IMR-90 (cell line): ENCODE measurements at regions not wholly inside any gene's neighbourhood (a gene's known extent, or its start where the extent isn't known, plus 50 kb on each side); places are given as distances from the start of the nearest gene placed in this dataset.
"Not testable (repeated sequence)": the region's sequence is repeated elsewhere in the genome, so short reads cannot be mapped to it uniquely, and the experiment has no call there.

Source experiments
- ATAC-seq: fragments of 200-7000 bp; cut with Tn5 transposase; 2 replicates; pipeline ENCODE4 v1.9.1; 2020; ENCODE audit warnings: low read depth, mild to moderate bottlenecking, moderate library complexity
- BruUV-seq: library from RNA; stranded (reverse); fragments of 400-500 nt; replicated peaks from 2 replicates; lab custom pipeline; 2021; lab: Mats Ljungman, UMichigan
- CTCF ChIA-PET: fragments of 300-600 bp; formaldehyde crosslinking; extraction: SDS; loops from one replicate; lab custom pipeline; 2021; ENCODE audit warnings: antibody characterized with exemption; lab: Yijun Ruan, JAX
- POLR2A ChIA-PET: fragments of 300-600 bp; sonication (Branson Sonifier 250); formaldehyde crosslinking; loops from one replicate; lab custom pipeline; 2022; ENCODE audit warnings: antibody characterized with exemption; ENCODE audit not compliant: unreplicated experiment; lab: Charles Lee
- DNase-seq: peaks from one replicate; pipeline ENCODE4 v3.0.0; 2013
- H2AFZ ChIP-seq: replicated peaks from 2 replicates; pipeline ENCODE3; 2013; ENCODE audit warnings: low read length, mild to moderate bottlenecking; ENCODE audit not compliant: poor library complexity
- H2AK5ac ChIP-seq: 2 replicates; pipeline ENCODE4 v1.6.1; 2013; ENCODE audit warnings: low read depth, low read length, inconsistent platforms
- H2AK9ac ChIP-seq: replicated peaks from 2 replicates; pipeline ENCODE3; 2013; ENCODE audit warnings: mild to moderate bottlenecking, low read depth, low read length, moderate library complexity; ENCODE audit not compliant: poor library complexity
- H2BK120ac ChIP-seq: 2 replicates; pipeline ENCODE4 v1.6.1; 2013; ENCODE audit warnings: low read depth, low read length, inconsistent platforms
- H2BK15ac ChIP-seq: 3 replicates; pipeline ENCODE4 v1.6.1; 2013; ENCODE audit warnings: low read depth, low read length, inconsistent platforms
- H2BK20ac ChIP-seq: 2 replicates; pipeline ENCODE4 v1.6.1; 2013; ENCODE audit warnings: low read depth, mild to moderate bottlenecking, inconsistent platforms, low read length, moderate library complexity
- H2BK5ac ChIP-seq: 2 replicates; pipeline ENCODE4 v1.6.1; 2013; ENCODE audit warnings: mild to moderate bottlenecking, low read depth, low read length, inconsistent platforms; ENCODE audit not compliant: poor library complexity, severe bottlenecking
- H3K14ac ChIP-seq: replicated peaks from 2 replicates; pipeline ENCODE4 v1.6.1; 2013; ENCODE audit warnings: low read depth, low read length, inconsistent platforms
- H3K18ac ChIP-seq: 2 replicates; pipeline ENCODE4 v1.6.1; 2013; ENCODE audit warnings: low read depth, low read length, control low read depth
- H3K23ac ChIP-seq: 2 replicates; pipeline ENCODE4 v1.6.1; 2013; ENCODE audit warnings: low read depth, low read length, inconsistent platforms
- H3K27ac ChIP-seq: 2 replicates; pipeline ENCODE4 v1.5.1; 2013; ENCODE audit warnings: mild to moderate bottlenecking, control low read depth, low read length; ENCODE audit not compliant: insufficient read depth
- H3K27me3 ChIP-seq: 2 replicates; pipeline ENCODE4 v1.6.1; 2013; ENCODE audit warnings: low read length; ENCODE audit not compliant: control insufficient read depth, insufficient read depth
- H3K36me3 ChIP-seq: 2 replicates; pipeline ENCODE4 v1.6.1; 2013; ENCODE audit warnings: low read length, mixed read lengths; ENCODE audit not compliant: control insufficient read depth, insufficient read depth
- H3K4ac ChIP-seq: 2 replicates; pipeline ENCODE4 v1.6.1; 2013; ENCODE audit warnings: low read depth, low read length, inconsistent platforms
- H3K4me1 ChIP-seq: 2 replicates; pipeline ENCODE4 v1.6.1; 2013; ENCODE audit warnings: low read length, mixed read lengths; ENCODE audit not compliant: control insufficient read depth, insufficient read depth
- H3K4me2 ChIP-seq: 2 replicates; pipeline ENCODE4 v1.6.1; 2013; ENCODE audit warnings: low read depth, mild to moderate bottlenecking, control low read depth, low read length, moderate library complexity
- H3K4me3 ChIP-seq: 2 replicates; pipeline ENCODE4 v1.5.1; 2013; ENCODE audit warnings: low read depth, mild to moderate bottlenecking, control low read depth, low read length, moderate library complexity; ENCODE audit not compliant: insufficient read depth
- H3K56ac ChIP-seq: 2 replicates; pipeline ENCODE4 v1.6.1; 2013; ENCODE audit warnings: low read length, inconsistent platforms; ENCODE audit not compliant: insufficient read depth; ENCODE audit errors: extremely low read depth
- H3K79me1 ChIP-seq, 2 experiments: 2 replicates each; pipeline ENCODE4 v1.6.1; 2013; ENCODE audit warnings: low read length in 2 of 2, inconsistent platforms in 1 of 2, low read depth in 1 of 2
- H3K9ac ChIP-seq: 2 replicates; pipeline ENCODE4 v1.6.1; 2013; ENCODE audit warnings: low read depth, low read length, control low read depth
- H3K9me1 ChIP-seq: 2 replicates; pipeline ENCODE4 v1.6.1; 2013; ENCODE audit warnings: low read length, inconsistent platforms; ENCODE audit not compliant: insufficient read depth
- H3K9me3 ChIP-seq: 2 replicates; pipeline ENCODE4 v1.6.1; 2013; ENCODE audit warnings: low read length; ENCODE audit not compliant: control insufficient read depth, insufficient read depth
- H4K20me1 ChIP-seq: 2 replicates; pipeline ENCODE4 v1.6.1; 2013; ENCODE audit warnings: low read length, inconsistent platforms; ENCODE audit not compliant: insufficient read depth
- H4K5ac ChIP-seq: 2 replicates; pipeline ENCODE4 v1.6.1; 2013; ENCODE audit warnings: mild to moderate bottlenecking, low read depth, low read length, control low read depth
- H4K8ac ChIP-seq, 2 experiments: 2 replicates each; pipeline ENCODE4 v1.6.1; 2013; ENCODE audit warnings: low read depth in 2 of 2, low read length in 2 of 2, control low read depth in 1 of 2, inconsistent platforms in 1 of 2
- H4K91ac ChIP-seq: 2 replicates; pipeline ENCODE4 v1.6.1; 2013; ENCODE audit warnings: low read depth, low read length, inconsistent platforms; ENCODE audit not compliant: insufficient read depth
- BHLHE40 ChIP-seq: fragments of 150-350 bp; IDR thresholded peaks from 2 replicates; pipeline ENCODE4 v1.6.1; 2016; ENCODE audit warnings: mild to moderate bottlenecking, low read depth, low read length
- CHD1 ChIP-seq: IDR thresholded peaks from 2 replicates; pipeline ENCODE4 v1.6.1; 2012; ENCODE audit warnings: low read depth, low read length, improper control_type of control experiment
- CTCF ChIP-seq: conservative IDR thresholded peaks from 2 replicates; pipeline ENCODE4 v1.5.1; 2012; ENCODE audit warnings: mild to moderate bottlenecking, low read depth, low read length, improper control_type of control experiment
- MAZ ChIP-seq: IDR thresholded peaks from 2 replicates; pipeline ENCODE4 v1.6.1; 2012; ENCODE audit warnings: low read depth, mild to moderate bottlenecking, low read length, improper control_type of control experiment, moderate library complexity, borderline replicate concordance
- MXI1 ChIP-seq: IDR thresholded peaks from 2 replicates; pipeline ENCODE4 v1.6.1; 2012; ENCODE audit warnings: low read depth, mild to moderate bottlenecking, low read length, moderate library complexity, borderline replicate concordance
- NFE2L2 ChIP-seq: fragments of 150-350 bp; IDR thresholded peaks from 2 replicates; pipeline ENCODE4 v1.6.1; 2016; ENCODE audit warnings: low read depth, mild to moderate bottlenecking, low read length
- POLR2A ChIP-seq: IDR thresholded peaks from 2 replicates; pipeline ENCODE4 v1.6.1; 2012; ENCODE audit warnings: mild to moderate bottlenecking, low read depth, low read length
- RAD21 ChIP-seq: IDR thresholded peaks from 2 replicates; pipeline ENCODE4 v1.6.1; 2012; ENCODE audit warnings: low read length, improper control_type of control experiment
- RCOR1 ChIP-seq: IDR thresholded peaks from 2 replicates; pipeline ENCODE4 v1.6.1; 2012; ENCODE audit warnings: mild to moderate bottlenecking, low read length, improper control_type of control experiment; ENCODE audit not compliant: insufficient replicate concordance
- RFX5 ChIP-seq: IDR thresholded peaks from 2 replicates; pipeline ENCODE4 v1.8.0; 2012; ENCODE audit warnings: low read depth, mild to moderate bottlenecking, low read length, moderate library complexity
- SMC3 ChIP-seq: fragments of 150-350 bp; IDR thresholded peaks from 2 replicates; pipeline ENCODE4 v1.6.1; 2016; ENCODE audit warnings: low read depth, mild to moderate bottlenecking, antibody characterized with exemption, low read length, moderate library complexity
- WGBS, 2 experiments: methylation state at CpG; one replicate each; pipeline versions ENCODE4 v1.1.5 to v1.1.7; 2013; ENCODE audit warnings: missing lambda C conversion rate in 2 of 2; ENCODE audit not compliant: insufficient read length in 1 of 2; ENCODE audit errors: extremely low coverage in 2 of 2; 5-methylcytosine and 5-hydroxymethylcytosine counted together
- dilution Hi-C: fragments of 300-500 bp; cut with HindIII; formaldehyde crosslinking; loops from one replicate; pipeline ENCODE4 v1.14.3; 2018; ENCODE audit warnings: low sequenced_read_pairs; ENCODE audit not compliant: unreplicated experiment
- in situ Hi-C: fragments of 300-500 bp; cut with MboI; formaldehyde crosslinking; loops from 3 replicates; pipeline ENCODE4 v1.14.3; 2019; ENCODE audit warnings: low sequenced_read_pairs, inconsistent platforms, mixed read lengths
- intact Hi-C: fragments of 100-400 bp; cut with micrococcal nuclease; formaldehyde crosslinking; loops from 2 replicates; pipeline ENCODE4 v1.10.0; 2022

- H3K36me3 ChIP-seq = no peaks in the 10 kb centered on the region
- WGBS, 2 experiments = no CpG with 5 or more reads among the region's 3 CpGs
- H3K18ac ChIP-seq = no peak overlapping the region
- in situ Hi-C loops = no loop called here
- H4K20me1 ChIP-seq = no peaks in the 10 kb centered on the region
- ATAC-seq (no peak), DNase-seq (no peak)
- H2AK9ac ChIP-seq = no peak overlapping the region
- no peak overlapping the region for H3K9ac ChIP-seq
- no peak overlapping the region for H2AK5ac ChIP-seq
- BruUV-seq = no TSS peak
- no peak overlapping the region for H2BK15ac ChIP-seq
- TF ChIP-seq BHLHE40 (no peak), RCOR1 (no peak), POLR2A (no peak), CTCF (no peak), CHD1 (no peak), RAD21 (no peak), RFX5 (no peak), MXI1 (no peak), MAZ (no peak), NFE2L2 (no peak), SMC3 (no peak)
- CTCF ChIA-PET = no interaction called here
- H4K91ac ChIP-seq = no peak overlapping the region
- no peak overlapping the region for H3K4me3 ChIP-seq
- H3K27me3 ChIP-seq = peaks cover 1% of the 10 kb centered on the region; the same call in 1 of the 2 replicates
- no peak overlapping the region for H4K8ac ChIP-seq
- no peak overlapping the region for H3K56ac ChIP-seq
- no peak overlapping the region for H3K14ac ChIP-seq
- H3K4ac ChIP-seq = no peak overlapping the region
- no peaks in the 10 kb centered on the region for H3K9me1 ChIP-seq
- H3K4me2 ChIP-seq = no peak overlapping the region
- dilution Hi-C loops = no loop called here
- H2AFZ ChIP-seq = no peak overlapping the region
- POLR2A ChIA-PET = no interaction called here
- no peak overlapping the region for H2BK20ac ChIP-seq
- no peaks in the 10 kb centered on the region for H3K79me1 ChIP-seq
- H4K5ac ChIP-seq = no peak overlapping the region
- no peaks in the 10 kb centered on the region for H3K9me3 ChIP-seq
- no peak overlapping the region for H2BK120ac ChIP-seq
- H3K4me1 ChIP-seq = no peaks in the 10 kb centered on the region
- H3K23ac ChIP-seq = no peak overlapping the region
- intact Hi-C loops = no loop called here
- H2BK5ac ChIP-seq = no peak overlapping the region
- no peak overlapping the region for H3K27ac ChIP-seq
Measured at GRCh38 chr13:30058429-30058828, 208.0 kb upstream of the UBL3 start.

- ATAC-seq, H3K9ac ChIP-seq, H3K9me1 ChIP-seq, H3K4ac ChIP-seq, H3K36me3 ChIP-seq, BruUV-seq, H4K91ac ChIP-seq, intact Hi-C loops, H3K23ac ChIP-seq, DNase-seq, H3K27me3 ChIP-seq, H2BK15ac ChIP-seq, H3K9me3 ChIP-seq, dilution Hi-C loops, H3K79me1 ChIP-seq, H2BK120ac ChIP-seq, H3K4me1 ChIP-seq, H3K56ac ChIP-seq, POLR2A ChIA-PET, H4K5ac ChIP-seq, H4K20me1 ChIP-seq, H3K4me3 ChIP-seq, H3K18ac ChIP-seq, H2AFZ ChIP-seq, H2AK9ac ChIP-seq, in situ Hi-C loops, H3K4me2 ChIP-seq, H4K8ac ChIP-seq, H2BK20ac ChIP-seq, H3K27ac ChIP-seq, H3K14ac ChIP-seq, H2AK5ac ChIP-seq, H2BK5ac ChIP-seq: not testable (repeated sequence)
- CTCF ChIA-PET = interaction anchor here (1.2 kb wide), 1 partner anchor 8 kb away, joined by 3 read pairs; no protein-coding TSS in a partner anchor
- WGBS, 2 experiments = 0% methylated on average over 1 of the region's 5 CpGs; no CpG with 5 or more reads in 1 of the 2 experiments
Measured at GRCh38 chr13:30054546-30054945, 204.1 kb upstream of the UBL3 start.
